ENCODE measurements at regions not wholly inside any gene's neighbourhood (a gene's known extent, or its start where the extent isn't known, plus 50 kb on each side); places are given as distances from the start of the nearest gene placed in this dataset.

DNA sequence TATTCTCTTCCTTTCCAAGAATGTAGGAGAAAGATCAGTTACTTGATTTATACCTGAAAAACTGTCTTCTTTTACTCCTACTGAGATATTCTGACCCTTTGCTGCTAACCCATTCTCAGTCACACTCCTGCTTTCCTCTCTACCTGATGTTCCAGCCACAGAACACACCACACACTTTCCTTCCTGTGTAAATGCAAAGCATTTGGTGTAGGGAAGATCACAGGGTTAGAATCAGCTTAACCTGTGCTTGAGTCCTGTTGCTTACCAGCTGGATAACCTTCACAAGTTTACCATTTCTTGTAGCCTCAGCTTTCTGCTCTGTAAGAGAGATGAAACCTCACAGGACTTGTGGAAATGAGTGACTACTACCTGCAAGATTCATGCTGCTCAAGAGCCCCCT is 489.8 kb upstream of the GOLIM4 start:
- DNase-seq (ENCODE audit: low spot score) = no peak

DNA sequence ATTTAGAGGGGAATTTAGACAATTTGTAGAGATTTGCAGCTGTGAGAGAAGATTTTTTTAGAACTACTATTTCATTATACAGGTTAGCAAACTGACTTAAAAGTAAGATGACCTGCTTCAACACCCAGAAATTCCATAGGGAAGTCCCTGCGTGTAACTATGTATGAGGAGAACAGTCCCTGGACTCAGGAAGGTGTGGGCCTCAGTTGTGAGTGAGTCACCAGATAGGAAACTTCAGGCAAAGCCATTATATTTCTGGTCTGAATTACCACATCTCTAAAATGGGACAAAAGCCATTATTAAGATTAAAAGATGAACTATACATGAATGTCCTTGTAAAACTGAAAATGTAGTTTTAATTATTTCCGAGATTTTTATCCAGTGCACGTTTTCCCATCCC is 488.3 kb upstream of the GOLIM4 start:
- DNase-seq (ENCODE audit: low spot score) = no peak

GRCh38 chr3:168582503-168582902 is 486.8 kb upstream of the GOLIM4 start:
- no peak for DNase-seq (ENCODE audit: low spot score)

- no peak for DNase-seq (ENCODE audit: low spot score)
Observed at GRCh38 chr3:168581771-168582225, 486.1 kb upstream of the GOLIM4 start.

DNA sequence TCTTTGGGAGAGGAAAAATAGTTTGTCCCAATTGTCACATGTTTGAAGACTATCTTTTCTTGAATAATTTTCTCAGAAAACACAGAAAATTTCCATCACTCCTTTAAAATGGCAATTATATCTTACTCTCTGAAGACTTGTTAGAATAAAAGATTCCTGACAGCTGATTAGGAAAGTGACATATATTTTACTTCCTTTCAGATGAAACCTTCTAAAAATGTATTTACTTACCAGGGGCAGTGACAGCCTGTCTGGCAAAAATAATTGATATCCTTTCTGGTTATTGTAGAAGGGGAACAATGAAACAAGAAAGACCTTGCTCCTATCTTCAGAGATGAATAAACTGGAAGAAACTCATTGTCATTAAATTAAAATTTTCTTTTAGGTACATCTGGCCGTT is 483.3 kb upstream of the GOLIM4 start:
- no peak for DNase-seq (ENCODE audit: low spot score)

GRCh38 chr3:168575750-168576149 is 480.0 kb upstream of the GOLIM4 start:
- no peak for DNase-seq (ENCODE audit: low spot score)

DNA sequence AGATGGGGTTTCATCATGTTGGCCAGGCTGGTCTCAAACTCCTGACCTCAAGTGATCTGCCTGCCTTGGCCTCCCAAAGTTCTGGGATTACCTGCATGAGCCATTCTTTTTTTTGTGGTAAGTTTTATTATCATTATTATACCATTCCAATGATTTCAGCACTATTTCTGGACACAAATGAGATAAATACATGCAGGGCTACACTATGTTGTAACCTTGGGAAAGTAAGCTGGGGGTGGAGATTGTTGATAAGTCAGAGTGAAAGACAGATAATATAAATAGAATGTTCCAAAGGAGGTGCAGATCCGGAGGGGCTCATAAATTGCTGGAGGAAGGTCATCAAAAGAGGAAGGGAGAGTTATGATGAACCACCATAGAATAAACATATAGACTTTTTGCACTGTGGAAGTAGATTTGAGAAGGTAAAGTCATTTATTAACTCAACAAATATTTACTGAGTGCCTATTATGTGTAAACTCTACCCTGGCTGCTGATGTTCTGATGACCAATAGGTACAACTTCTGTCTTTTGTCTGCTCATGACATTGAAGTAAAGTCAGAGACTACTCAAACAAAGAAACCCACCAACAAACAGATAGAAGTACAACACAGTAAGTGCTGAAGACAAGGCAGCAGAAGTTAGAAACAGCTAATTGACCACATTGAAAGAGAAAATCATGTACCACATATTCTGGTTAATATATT is 478.9 kb upstream of the GOLIM4 start:
- no peak for DNase-seq (ENCODE audit: low spot score)

DNA sequence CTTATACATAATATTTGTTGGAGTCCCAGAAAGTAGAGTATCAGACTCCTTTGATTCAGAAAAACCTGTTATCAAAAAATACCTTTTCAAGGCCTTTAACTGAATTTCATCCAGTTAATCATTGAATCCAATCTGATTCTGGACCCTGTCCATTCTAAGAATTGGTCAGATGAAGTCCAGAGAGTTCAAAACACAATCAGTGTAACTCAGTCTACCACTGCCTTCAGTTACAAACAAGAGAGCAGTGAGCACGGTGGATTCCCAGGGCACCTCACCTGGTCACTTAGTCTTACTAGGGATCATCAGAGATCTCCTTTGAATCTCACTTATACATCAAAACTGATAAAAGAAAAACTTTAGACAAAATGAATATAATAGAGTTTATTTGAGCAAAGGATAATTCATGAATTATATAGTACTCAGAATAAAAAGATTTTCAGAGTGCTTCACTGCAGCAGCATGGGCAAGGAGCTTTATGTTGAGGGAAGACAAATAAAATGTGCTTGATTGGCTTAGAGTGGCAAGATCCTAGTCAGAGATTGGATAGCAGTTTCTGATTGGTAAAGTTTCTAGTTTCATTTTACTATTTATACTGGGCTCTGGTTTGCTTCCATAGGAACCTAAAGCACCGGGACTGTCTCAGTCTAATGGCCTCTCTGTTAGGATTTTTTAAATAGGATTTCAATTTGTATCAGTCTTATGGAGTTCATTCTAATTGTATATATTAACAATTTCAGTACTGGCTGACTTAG is 474.9 kb upstream of the GOLIM4 start:
- no peak for DNase-seq (ENCODE audit: low spot score)

DNA sequence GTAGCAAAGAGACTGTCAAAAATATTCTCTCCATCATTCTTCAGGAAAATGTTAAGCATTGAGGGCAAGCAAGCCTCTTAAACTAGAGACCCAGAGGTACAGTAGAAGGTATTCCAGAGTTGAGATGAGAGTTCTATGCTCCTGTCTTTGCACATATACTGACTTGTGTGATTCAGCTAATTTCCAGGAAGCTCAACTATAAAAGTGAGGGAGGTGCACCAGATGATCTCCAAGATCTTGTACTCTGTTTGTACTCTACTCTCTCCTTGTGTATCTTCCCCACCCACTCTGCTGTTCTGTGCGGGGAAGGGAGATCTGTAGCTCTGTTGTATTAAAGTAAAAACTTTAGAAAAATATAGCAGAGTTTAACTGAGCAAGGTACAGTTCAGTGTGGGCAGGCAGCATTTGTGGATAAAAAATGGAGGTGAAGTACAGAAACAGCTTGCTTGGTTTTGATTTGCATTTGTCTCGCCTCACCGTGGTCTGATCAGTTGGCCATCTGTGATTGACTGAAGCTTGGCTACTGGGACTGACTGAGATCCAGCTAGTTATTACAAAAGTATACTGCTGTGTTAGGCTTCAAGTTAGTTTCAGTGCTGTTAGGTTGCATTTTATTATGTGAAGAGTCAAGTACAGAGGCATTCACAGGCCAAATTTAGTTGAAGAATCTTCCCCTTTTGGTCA is 463.1 kb upstream of the GOLIM4 start:
- no peak for DNase-seq (ENCODE audit: low spot score)

GRCh38 chr3:168552251-168552650 is 456.5 kb upstream of the GOLIM4 start:
- DNase-seq (ENCODE audit: low spot score) = no peak

GRCh38 chr3:168548719-168549118 is 453.0 kb upstream of the GOLIM4 start:
- no peak for DNase-seq (ENCODE audit: low spot score)

GRCh38 chr3:168546707-168547106 is 451.0 kb upstream of the GOLIM4 start:
- DNase-seq (ENCODE audit: low spot score) = no peak

- no peak for DNase-seq (ENCODE audit: low spot score)
Observed at GRCh38 chr3:168545591-168545990, 449.9 kb upstream of the GOLIM4 start.

DNA sequence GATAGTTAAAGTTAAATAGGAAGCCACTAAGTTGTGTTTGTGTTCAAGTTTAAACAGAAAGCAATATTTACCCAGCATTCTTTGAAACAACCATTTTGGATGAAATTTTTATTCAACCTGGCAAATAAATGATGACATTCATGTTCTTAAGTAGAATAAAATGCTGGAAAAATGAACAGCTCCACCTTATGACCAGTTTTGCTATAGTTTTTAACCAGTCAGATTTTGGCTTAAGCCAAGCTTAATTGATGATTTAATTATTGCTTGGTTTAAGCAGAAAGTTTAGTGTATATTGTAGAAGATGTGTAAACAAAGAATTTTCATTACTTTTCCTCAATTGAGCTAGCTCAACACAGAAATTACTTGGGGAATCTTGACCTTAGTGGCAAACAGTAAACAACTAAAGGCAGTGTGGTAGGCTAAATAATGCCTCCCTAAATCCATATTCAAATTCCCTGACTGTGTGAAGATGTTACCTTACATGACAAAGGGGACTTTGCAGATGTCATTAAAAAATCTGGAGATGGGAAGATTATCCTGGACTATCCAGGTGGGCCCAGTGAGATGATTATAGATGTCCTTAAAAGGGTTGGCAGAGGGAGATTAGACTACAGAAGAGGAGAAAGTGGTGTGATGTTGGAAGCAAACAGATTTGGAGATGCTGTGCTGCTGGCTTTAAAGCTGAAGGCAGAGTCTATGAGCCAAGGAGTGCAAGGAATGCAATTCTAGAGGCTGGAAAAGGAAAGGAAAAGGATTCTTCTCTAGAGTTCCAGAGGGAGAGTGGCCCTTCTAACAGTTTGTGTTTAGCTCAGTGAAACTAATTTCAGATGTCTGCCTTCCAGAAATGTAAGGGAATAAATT is 448.6 kb upstream of the GOLIM4 start:
- no peak for DNase-seq (ENCODE audit: low spot score)

DNA sequence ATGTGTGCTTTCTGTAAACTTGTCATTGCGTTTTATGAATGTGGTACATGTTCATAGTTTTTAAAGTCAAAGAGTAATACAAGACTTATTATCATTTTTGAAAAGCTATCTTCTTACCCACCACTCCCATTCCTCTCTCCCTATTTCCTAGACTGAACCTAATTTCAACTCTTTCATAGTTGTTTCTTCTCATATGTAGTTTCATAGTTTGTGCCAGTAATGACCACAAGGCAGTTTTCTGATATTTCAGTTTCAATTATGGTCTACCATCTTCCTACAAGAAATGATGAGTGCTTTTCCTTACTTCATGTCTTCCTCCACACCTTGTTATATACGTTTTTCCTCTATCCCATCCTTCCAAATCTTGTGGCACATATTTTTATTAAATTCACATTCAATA is 445.0 kb upstream of the GOLIM4 start:
- DNase-seq (ENCODE audit: low spot score) = no peak

DNA sequence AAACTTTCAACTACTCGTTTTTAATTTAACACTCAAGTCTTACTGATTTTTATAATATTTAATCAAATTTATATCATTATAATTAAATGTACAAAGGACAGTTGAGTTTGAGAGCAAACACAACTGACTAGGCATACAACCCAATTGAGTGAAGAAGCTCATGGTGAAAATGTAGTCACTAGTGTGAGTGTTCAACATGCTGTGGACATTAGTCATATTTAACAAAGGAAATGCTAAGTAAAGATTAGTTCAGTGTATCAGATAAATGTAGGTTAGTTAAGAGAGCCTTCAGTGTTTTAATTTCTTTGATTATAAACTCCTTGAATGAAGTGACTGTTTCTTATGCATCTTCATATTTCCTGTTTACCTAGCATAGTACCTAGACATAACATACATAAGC is 444.2 kb upstream of the GOLIM4 start:
- no peak for DNase-seq (ENCODE audit: low spot score)

GRCh38 chr3:168534761-168535160 is 439.0 kb upstream of the GOLIM4 start:
- no peak for DNase-seq (ENCODE audit: low spot score)

DNA sequence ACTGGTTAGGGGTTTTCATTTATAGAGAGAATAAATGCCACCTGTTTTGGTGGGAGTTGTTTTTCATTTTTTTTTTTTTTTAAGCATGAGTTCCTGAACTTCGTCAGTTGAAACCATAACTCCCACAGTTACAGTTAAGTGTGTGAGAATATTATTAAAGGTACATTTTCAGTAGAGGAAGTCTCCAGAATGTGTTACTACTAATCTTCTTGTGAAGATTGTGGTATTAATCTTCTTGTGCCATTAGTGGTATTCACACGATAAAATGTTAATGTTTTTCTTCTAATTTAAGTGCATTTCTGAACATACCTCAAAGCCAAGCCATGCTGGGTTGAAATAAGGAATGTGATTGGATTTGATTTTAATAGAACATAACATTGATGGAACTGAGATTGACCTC is 437.9 kb upstream of the GOLIM4 start:
- no peak for DNase-seq (ENCODE audit: low spot score)

DNA sequence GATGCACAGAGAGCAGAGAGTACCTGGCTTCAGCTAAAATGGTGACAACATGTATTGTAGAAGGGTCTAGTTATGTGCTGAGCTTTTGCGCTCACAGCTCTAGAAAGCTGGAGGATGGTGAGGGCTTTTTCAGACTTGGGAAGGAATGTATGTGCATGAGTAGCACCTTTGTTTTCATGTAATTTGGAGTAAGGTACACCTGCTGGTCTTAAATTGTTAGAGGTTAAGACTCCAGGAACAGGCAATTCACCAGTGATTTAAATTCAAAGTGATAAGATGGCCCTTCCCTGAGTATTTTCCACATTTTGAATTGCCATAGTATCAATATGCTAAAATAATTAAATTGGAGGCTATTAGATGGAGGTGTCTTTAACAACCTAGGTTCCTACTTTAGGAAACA is 436.4 kb upstream of the GOLIM4 start:
- DNase-seq (ENCODE audit: low spot score) = no peak

DNA sequence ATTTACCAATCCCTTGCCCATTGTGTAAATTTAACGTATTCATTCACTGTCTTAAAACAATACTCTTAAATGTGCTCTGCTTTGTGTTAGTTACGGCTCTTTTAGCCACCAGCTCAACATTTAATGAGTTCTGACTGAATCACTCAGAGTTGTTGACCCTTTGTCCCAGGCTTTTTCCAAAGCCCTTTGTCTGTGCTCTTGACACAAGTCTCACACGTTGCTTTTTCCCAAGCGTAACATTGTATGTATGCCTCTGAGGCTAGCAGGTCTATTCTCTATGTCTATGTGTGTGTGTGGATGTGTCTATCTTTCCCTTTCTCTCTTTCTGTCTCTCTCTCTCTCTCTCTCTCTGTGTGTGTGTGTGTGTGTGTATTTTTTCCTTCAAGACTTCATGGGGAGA is 435.4 kb upstream of the GOLIM4 start:
- DNase-seq (ENCODE audit: low spot score) = no peak

- no peak for DNase-seq (ENCODE audit: low spot score)
Observed at GRCh38 chr3:168524129-168524528, 428.4 kb upstream of the GOLIM4 start.
